Bronchial epithelial cell (primary cell): ENCODE measurements at regions not wholly inside any gene's neighbourhood (a gene's known extent, or its start where the extent isn't known, plus 50 kb on each side); places are given as distances from the start of the nearest gene placed in this dataset.

Experiments
- DNase-seq: peaks from one replicate; pipeline ENCODE4 v3.0.0-alpha.2; 2010; ENCODE audit warnings: low read depth
- FAIRE-seq: peaks from 2 replicates; lab custom pipeline; 2011; peaks lifted over from hg19 to GRCh38; lab: Jason Lieb, UNC
- H3K27me3 ChIP-seq: 2 replicates; pipeline ENCODE4 v1.5.1; 2011; ENCODE audit warnings: low read length; ENCODE audit not compliant: control insufficient read depth, insufficient read depth
- H3K36me3 ChIP-seq: 2 replicates; pipeline ENCODE4 v1.5.1; 2011; ENCODE audit warnings: low read length; ENCODE audit not compliant: control insufficient read depth, insufficient read depth
- H3K4me3 ChIP-seq: 2 replicates; pipeline ENCODE4 v1.5.1; 2011; ENCODE audit warnings: mild to moderate bottlenecking, low read depth, low read length, control low read depth
- CTCF ChIP-seq: IDR thresholded peaks from 2 replicates; pipeline ENCODE4 v1.5.1; 2011; ENCODE audit warnings: mild to moderate bottlenecking, moderate library complexity, low read length, control low read depth, inconsistent platforms; ENCODE audit not compliant: insufficient read depth, severe bottlenecking

GRCh38 chr3:18512007-18512406, 86.9 kb upstream of the SATB1 start:
- TF ChIP-seq CTCF = no peak

DNA sequence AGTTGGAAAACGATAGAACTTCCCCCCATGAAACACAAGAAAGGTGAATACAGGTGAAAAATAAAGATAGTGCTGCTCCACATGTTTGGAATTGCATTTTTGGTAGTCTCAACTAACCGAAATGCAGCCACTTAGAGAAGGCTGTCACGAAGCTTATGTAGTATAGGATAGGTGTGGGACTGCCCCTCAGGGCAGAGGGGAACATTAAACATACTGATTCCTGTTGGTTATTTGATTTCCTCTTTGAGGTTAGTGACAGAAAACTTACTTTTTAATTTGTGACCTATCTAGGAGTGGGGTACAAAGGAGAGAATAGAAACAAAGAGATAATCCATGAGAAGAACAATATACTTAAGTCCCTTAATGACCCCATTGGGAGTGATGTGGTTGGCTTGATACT, 85.8 kb upstream of the SATB1 start:
- H3K36me3 ChIP-seq = no peaks in the 10 kb centered on the region
- FAIRE-seq = no peak
- no peak for TF ChIP-seq CTCF
- H3K27me3 ChIP-seq = no peaks in the 10 kb centered on the region
- DNase-seq = no peak
- no peak overlapping the region for H3K4me3 ChIP-seq

More at GRCh38 chr3:18512007-18512406, 86.9 kb upstream of the SATB1 start:
- H3K27me3 ChIP-seq = no peaks in the 10 kb centered on the region
- FAIRE-seq = no peak
- H3K4me3 ChIP-seq = no peak overlapping the region
- no peaks in the 10 kb centered on the region for H3K36me3 ChIP-seq
- DNase-seq = no peak

DNA sequence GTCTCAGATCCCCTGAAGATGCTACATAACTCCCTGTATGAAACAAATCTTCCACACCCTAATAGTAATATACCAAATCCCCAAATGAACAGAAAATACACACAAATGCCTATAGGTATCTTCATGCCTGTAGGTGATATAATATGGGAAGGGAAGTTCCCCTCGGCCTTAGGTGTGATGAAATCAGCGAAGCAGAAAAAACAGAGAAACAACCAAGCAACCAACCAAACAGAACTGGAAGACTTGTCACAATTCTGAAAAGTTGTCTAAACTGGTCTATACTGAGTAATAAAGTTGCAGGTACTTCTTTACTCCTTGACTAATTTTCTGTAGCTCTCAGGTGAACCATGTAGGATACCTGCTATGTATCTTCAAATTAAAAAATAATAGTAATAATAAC, 82.2 kb upstream of the SATB1 start:
- no peak overlapping the region for H3K4me3 ChIP-seq
- TF ChIP-seq CTCF = no peak
- no peaks in the 10 kb centered on the region for H3K36me3 ChIP-seq
- DNase-seq (no peak), FAIRE-seq (no peak)
- no peaks in the 10 kb centered on the region for H3K27me3 ChIP-seq

- Histone ChIP-seq H3K27me3 (no peaks in the 10 kb centered on the region), H3K4me3 (no peak overlapping the region), H3K36me3 (no peaks in the 10 kb centered on the region)
- FAIRE-seq (no peak), DNase-seq (peak; percentile 68)
- TF ChIP-seq CTCF = no peak
Measured at GRCh38 chr3:18505056-18505455, 79.9 kb upstream of the SATB1 start.

DNA sequence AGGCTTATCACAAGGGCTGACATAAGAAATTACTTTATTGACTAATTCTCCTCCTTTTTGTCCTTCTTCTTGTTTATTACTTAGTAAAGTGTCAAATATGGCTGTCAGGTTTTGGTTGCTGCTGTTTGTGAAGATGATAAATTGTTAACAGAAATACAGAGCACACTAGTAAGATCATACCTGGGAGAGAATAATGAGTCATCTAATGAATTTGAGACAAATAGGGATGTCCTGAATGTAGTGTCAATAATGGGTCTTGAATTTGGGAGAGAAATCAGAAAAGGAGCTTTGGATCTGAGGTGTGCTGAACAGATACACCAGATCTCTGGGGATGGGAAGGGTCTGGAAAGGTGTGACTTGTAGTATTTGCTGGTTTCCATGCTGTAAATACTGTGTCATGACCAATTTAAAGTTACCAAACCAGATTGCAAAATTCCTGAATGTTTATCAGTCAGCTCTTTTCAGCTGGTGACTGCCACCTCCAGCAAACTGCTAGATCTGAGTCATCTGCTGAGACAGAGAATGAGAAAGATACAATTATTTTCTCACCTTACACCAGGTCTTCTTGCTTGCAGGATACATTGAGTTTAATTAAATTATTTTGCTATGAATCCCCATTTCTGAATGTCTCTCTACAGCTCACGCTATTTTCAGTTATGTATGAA, 76.7 kb upstream of the SATB1 start:
- DNase-seq = peak; percentile 91
- TF ChIP-seq CTCF = no peak
- Histone ChIP-seq H3K27me3 (no peaks in the 10 kb centered on the region), H3K4me3 (no peak overlapping the region), H3K36me3 (no peaks in the 10 kb centered on the region)
- FAIRE-seq = no peak

- no peak for TF ChIP-seq CTCF
- FAIRE-seq (no peak), DNase-seq (peak; percentile 8)
- H3K27me3 ChIP-seq = no peaks in the 10 kb centered on the region
- H3K36me3 ChIP-seq = no peaks in the 10 kb centered on the region
- no peak overlapping the region for H3K4me3 ChIP-seq
Measured at GRCh38 chr3:18500322-18500721, 75.2 kb upstream of the SATB1 start.
